ENCODE measurements at regions not wholly inside any gene's neighbourhood (a gene's known extent, or its start where the extent isn't known, plus 50 kb on each side); places are given as distances from the start of the nearest gene placed in this dataset.

DNA sequence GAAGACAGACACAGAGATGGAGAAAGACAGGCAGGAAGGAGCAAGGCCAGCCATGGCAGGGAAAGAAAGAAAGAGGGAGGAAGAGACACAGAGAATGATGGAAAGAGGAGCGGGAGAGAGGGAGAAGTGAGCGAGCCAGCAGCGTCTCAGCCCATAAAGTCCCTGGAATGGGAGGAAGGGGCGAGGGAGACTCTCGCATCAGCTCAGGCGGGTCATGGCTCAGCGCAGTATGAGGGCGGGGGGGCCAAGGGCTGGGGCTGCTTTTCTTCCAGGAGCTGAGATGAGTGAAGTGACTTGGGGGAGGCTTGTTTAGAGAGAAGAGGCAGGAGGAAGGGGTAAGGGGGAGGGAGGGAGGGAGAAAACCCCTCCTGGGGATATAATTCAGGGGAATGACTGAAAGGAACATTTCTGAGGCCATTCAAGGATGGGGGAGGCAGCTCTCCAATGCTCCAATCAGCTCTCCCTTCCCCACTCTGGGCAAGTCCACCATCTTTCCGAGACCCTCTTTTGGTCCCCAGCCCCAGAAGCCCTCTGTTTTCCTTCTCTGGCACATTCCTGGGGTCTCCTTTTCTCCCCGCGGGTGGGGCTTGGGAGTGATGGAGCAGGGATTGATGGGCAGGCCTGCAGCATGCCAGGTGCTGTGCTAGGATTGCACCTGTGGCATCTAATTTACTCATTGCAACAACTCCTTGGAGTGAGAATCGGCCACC, 87.9 kb downstream of the HIF1AN start:
- TF ChIP-seq, protein P1, sequence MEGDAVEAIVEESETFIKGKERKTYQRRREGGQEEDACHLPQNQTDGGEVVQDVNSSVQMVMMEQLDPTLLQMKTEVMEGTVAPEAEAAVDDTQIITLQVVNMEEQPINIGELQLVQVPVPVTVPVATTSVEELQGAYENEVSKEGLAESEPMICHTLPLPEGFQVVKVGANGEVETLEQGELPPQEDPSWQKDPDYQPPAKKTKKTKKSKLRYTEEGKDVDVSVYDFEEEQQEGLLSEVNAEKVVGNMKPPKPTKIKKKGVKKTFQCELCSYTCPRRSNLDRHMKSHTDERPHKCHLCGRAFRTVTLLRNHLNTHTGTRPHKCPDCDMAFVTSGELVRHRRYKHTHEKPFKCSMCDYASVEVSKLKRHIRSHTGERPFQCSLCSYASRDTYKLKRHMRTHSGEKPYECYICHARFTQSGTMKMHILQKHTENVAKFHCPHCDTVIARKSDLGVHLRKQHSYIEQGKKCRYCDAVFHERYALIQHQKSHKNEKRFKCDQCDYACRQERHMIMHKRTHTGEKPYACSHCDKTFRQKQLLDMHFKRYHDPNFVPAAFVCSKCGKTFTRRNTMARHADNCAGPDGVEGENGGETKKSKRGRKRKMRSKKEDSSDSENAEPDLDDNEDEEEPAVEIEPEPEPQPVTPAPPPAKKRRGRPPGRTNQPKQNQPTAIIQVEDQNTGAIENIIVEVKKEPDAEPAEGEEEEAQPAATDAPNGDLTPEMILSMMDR (tag by site-specific recombination; IDR thresholded peaks at IDR 0.05): no peak
- TF ChIP-seq, protein P2, sequence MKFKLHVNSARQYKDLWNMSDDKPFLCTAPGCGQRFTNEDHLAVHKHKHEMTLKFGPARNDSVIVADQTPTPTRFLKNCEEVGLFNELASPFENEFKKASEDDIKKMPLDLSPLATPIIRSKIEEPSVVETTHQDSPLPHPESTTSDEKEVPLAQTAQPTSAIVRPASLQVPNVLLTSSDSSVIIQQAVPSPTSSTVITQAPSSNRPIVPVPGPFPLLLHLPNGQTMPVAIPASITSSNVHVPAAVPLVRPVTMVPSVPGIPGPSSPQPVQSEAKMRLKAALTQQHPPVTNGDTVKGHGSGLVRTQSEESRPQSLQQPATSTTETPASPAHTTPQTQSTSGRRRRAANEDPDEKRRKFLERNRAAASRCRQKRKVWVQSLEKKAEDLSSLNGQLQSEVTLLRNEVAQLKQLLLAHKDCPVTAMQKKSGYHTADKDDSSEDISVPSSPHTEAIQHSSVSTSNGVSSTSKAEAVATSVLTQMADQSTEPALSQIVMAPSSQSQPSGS (tag by site-specific recombination; IDR thresholded peaks at IDR 0.05; ENCODE audit: low read depth): no peak
- TF ChIP-seq, protein P3, sequence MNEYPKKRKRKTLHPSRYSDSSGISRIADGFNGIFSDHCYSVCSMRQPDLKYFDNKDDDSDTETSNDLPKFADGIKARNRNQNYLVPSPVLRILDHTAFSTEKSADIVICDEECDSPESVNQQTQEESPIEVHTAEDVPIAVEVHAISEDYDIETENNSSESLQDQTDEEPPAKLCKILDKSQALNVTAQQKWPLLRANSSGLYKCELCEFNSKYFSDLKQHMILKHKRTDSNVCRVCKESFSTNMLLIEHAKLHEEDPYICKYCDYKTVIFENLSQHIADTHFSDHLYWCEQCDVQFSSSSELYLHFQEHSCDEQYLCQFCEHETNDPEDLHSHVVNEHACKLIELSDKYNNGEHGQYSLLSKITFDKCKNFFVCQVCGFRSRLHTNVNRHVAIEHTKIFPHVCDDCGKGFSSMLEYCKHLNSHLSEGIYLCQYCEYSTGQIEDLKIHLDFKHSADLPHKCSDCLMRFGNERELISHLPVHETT (tag by site-specific recombination; IDR thresholded peaks at IDR 0.05): no peak
- TF ChIP-seq, protein P4, sequence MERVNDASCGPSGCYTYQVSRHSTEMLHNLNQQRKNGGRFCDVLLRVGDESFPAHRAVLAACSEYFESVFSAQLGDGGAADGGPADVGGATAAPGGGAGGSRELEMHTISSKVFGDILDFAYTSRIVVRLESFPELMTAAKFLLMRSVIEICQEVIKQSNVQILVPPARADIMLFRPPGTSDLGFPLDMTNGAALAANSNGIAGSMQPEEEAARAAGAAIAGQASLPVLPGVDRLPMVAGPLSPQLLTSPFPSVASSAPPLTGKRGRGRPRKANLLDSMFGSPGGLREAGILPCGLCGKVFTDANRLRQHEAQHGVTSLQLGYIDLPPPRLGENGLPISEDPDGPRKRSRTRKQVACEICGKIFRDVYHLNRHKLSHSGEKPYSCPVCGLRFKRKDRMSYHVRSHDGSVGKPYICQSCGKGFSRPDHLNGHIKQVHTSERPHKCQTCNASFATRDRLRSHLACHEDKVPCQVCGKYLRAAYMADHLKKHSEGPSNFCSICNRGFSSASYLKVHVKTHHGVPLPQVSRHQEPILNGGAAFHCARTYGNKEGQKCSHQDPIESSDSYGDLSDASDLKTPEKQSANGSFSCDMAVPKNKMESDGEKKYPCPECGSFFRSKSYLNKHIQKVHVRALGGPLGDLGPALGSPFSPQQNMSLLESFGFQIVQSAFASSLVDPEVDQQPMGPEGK (tag by site-specific recombination; IDR thresholded peaks at IDR 0.05): no peak
- no peak for TF ChIP-seq ZNF350 (tag by site-specific recombination; IDR thresholded peaks at IDR 0.05)
- TF ChIP-seq ZNF239 (tag by site-specific recombination; IDR thresholded peaks at IDR 0.05): no peak
- no peak for TF ChIP-seq ZNF114 (tag by site-specific recombination; IDR thresholded peaks at IDR 0.05)
- TF ChIP-seq ZNF302 (tag by site-specific recombination; IDR thresholded peaks at IDR 0.05; ENCODE audit: low read depth): no peak

All from HEK293 (cell line).